GM12892 (cell line): ENCODE measurements at regions not wholly inside any gene's neighbourhood (a gene's known extent, or its start where the extent isn't known, plus 50 kb on each side); places are given as distances from the start of the nearest gene placed in this dataset.

ENCODE experiments used
- POLR2A ChIP-seq: IDR thresholded peaks from 2 replicates; pipeline ENCODE4 v1.6.1; 2011; ENCODE audit warnings: low read depth, low read length, control low read depth
- POLR2AphosphoS5 ChIP-seq: IDR thresholded peaks from 2 replicates; pipeline ENCODE4 v1.6.1; 2011; ENCODE audit warnings: low read depth, low read length, control low read depth
- TAF1 ChIP-seq: IDR thresholded peaks from 2 replicates; pipeline ENCODE4 v1.6.1; 2011; ENCODE audit warnings: low read depth, mild to moderate bottlenecking, control low read depth, low read length, borderline replicate concordance

GRCh38 chr11:134477486-134477885, 65.4 kb upstream of the B3GAT1 start:
- TF ChIP-seq POLR2A (no peak), POLR2AphosphoS5 (no peak), TAF1 (no peak)
